ENCODE measurements at regions not wholly inside any gene's neighbourhood (a gene's known extent, or its start where the extent isn't known, plus 50 kb on each side); places are given as distances from the start of the nearest gene placed in this dataset.

GRCh38 chr21:27130154-27130553 lies 163.3 kb upstream of the ADAMTS5 start:
- no peak for DNase-seq (ENCODE audit: low read depth in 2 of 2)

- no peak for DNase-seq (ENCODE audit: low read depth in 2 of 2)
Measured at GRCh38 chr21:27129694-27130093, 162.8 kb upstream of the ADAMTS5 start.

- DNase-seq (ENCODE audit: low read depth in 2 of 2) = no peak
Measured at GRCh38 chr21:27129215-27129614, 162.3 kb upstream of the ADAMTS5 start.

GRCh38 chr21:27126140-27126539 lies 159.3 kb upstream of the ADAMTS5 start:
- no peak for DNase-seq (ENCODE audit: low read depth in 2 of 2)

- DNase-seq (ENCODE audit: low read depth in 2 of 2) = no peak
Measured at GRCh38 chr21:27122686-27123085, 155.8 kb upstream of the ADAMTS5 start.

- no peak for DNase-seq (ENCODE audit: low read depth in 2 of 2)
Measured at GRCh38 chr21:27114111-27114510, 147.2 kb upstream of the ADAMTS5 start.

- DNase-seq (ENCODE audit: low read depth in 2 of 2) = no peak
Measured at GRCh38 chr21:27112186-27112585, 145.3 kb upstream of the ADAMTS5 start.

GRCh38 chr21:27110956-27111355 lies 144.1 kb upstream of the ADAMTS5 start:
- no peak for DNase-seq (ENCODE audit: low read depth in 2 of 2)

- no peak for DNase-seq (ENCODE audit: low read depth in 2 of 2)
Measured at GRCh38 chr21:27108701-27109100, 141.8 kb upstream of the ADAMTS5 start.

GRCh38 chr21:27108228-27108627 lies 141.3 kb upstream of the ADAMTS5 start:
- no peak for DNase-seq (ENCODE audit: low read depth in 2 of 2)

GRCh38 chr21:27104846-27105431 lies 138.1 kb upstream of the ADAMTS5 start:
- DNase-seq (ENCODE audit: low read depth in 2 of 2) = no peak

- DNase-seq (ENCODE audit: low read depth in 2 of 2) = no peak
Measured at GRCh38 chr21:27103768-27104167, 136.9 kb upstream of the ADAMTS5 start.

- no peak for DNase-seq (ENCODE audit: low read depth in 2 of 2)
Measured at GRCh38 chr21:27101523-27101922, 134.6 kb upstream of the ADAMTS5 start.

- no peak for DNase-seq (ENCODE audit: low read depth in 2 of 2)
Measured at GRCh38 chr21:27094184-27094948, 127.5 kb upstream of the ADAMTS5 start.

GRCh38 chr21:27086630-27087029 lies 119.7 kb upstream of the ADAMTS5 start:
- no peak for DNase-seq (ENCODE audit: low read depth in 2 of 2)

GRCh38 chr21:27086186-27086585 lies 119.3 kb upstream of the ADAMTS5 start:
- DNase-seq (ENCODE audit: low read depth in 2 of 2) = no peak

- no peak for DNase-seq (ENCODE audit: low read depth in 2 of 2)
Measured at GRCh38 chr21:27085387-27085786, 118.5 kb upstream of the ADAMTS5 start.

GRCh38 chr21:27083144-27083543 lies 116.3 kb upstream of the ADAMTS5 start:
- no peak for DNase-seq (ENCODE audit: low read depth in 2 of 2)

GRCh38 chr21:27082431-27083010 lies 115.6 kb upstream of the ADAMTS5 start:
- DNase-seq (ENCODE audit: low read depth in 2 of 2) = no peak

GRCh38 chr21:27079636-27080240 lies 112.8 kb upstream of the ADAMTS5 start:
- DNase-seq (ENCODE audit: low read depth in 2 of 2) = no peak

GRCh38 chr21:27078915-27079314 lies 112.0 kb upstream of the ADAMTS5 start:
- DNase-seq (ENCODE audit: low read depth in 2 of 2) = no peak

GRCh38 chr21:27077501-27077900 lies 110.6 kb upstream of the ADAMTS5 start:
- DNase-seq (ENCODE audit: low read depth in 2 of 2) = no peak

- DNase-seq (ENCODE audit: low read depth in 2 of 2) = no peak
Measured at GRCh38 chr21:27076025-27076424, 109.1 kb upstream of the ADAMTS5 start.

All from stimulated activated CD8-positive, alpha-beta memory T cell treated with anti-CD3 and anti-CD28 coated beads, Interleukin-15, amount 100 ng/mL, for 48 hours (primary cell).